ENCODE measurements at regions not wholly inside any gene's neighbourhood (a gene's known extent, or its start where the extent isn't known, plus 50 kb on each side); places are given as distances from the start of the nearest gene placed in this dataset.
"Not testable (repeated sequence)": the region's sequence is repeated elsewhere in the genome, so short reads cannot be mapped to it uniquely, and the experiment has no call there.

DNA sequence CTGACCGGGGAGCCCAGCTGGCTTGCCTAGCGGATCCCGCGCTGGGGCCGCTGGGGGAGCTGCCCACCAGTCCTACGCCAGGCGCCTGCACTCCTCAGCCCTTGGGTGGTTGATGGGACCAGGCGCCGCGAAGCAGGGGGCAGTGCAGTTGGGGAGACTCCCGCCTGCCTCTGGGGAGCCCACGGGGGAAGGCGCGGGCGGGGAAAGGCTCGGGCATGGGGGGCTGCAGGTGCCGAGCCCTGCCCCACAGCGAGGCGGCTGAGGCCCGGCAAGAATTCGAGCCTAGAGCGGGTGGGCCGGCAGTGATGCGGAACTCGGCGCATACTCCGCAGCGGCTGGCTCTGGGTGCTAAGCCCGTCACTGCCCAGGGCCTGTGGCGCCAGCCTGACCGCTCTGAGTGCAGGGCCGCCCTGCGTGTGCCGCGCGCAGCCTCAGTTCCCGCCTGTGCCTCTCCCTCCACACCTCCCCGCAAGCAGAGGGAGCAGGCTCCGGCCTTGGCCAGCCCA is 249.1 kb upstream of the TEKT4 start:
- Histone ChIP-seq H3T11ph (ENCODE audit: low read length) (no peak overlapping the region), H3K56ac (ENCODE audit: insufficient read length, low read depth, low read length) (no peak overlapping the region), H4K20me1 (ENCODE audit: control insufficient read depth, insufficient read depth, insufficient read length) (no peaks in the 10 kb centered on the region), H3K14ac (ENCODE audit: insufficient read depth, low read length) (no peak overlapping the region), H3K79me2 (ENCODE audit: insufficient read depth, low read length) (no peaks in the 10 kb centered on the region), H3K18ac (ENCODE audit: insufficient read length, low read depth, low read length) (no peak overlapping the region), H2BK20ac (ENCODE audit: low read depth, low read length, poor library complexity, severe bottlenecking) (no peak overlapping the region), H3K4me1 (ENCODE audit: insufficient read depth, low read length) (no peaks in the 10 kb centered on the region), H3K27ac (ENCODE audit: insufficient read length, low read depth, low read length) (no peak overlapping the region), H2BK120ac (ENCODE audit: low read depth, low read length, poor library complexity, severe bottlenecking) (no peak overlapping the region), H3K23ac (ENCODE audit: insufficient read length, low read depth, low read length) (no peak overlapping the region), H2BK12ac (ENCODE audit: insufficient read length, low read depth, low read length) (no peak overlapping the region), H4K5ac (ENCODE audit: insufficient read length, low read depth, low read length) (no peak overlapping the region), H2BK15ac (ENCODE audit: low read depth, low read length) (no peak overlapping the region), H3K79me1 (ENCODE audit: insufficient read depth, low read depth, low read length, poor library complexity, severe bottlenecking) (no peaks in the 10 kb centered on the region), H2AK5ac (ENCODE audit: insufficient read length, low read length) (no peak overlapping the region), H3K23me2 (ENCODE audit: insufficient read length, low read depth, low read length, poor library complexity, severe bottlenecking) (no peaks in the 10 kb centered on the region), H3K4ac (ENCODE audit: low read depth, low read length) (no peak overlapping the region), H4K8ac (replicated peaks; ENCODE audit: insufficient read length, low read depth, low read length) (no peak overlapping the region), H3K4me2 (ENCODE audit: insufficient read depth, insufficient read length, low read length) (no peak overlapping the region), H3K9me3 (ENCODE audit: control insufficient read depth, low read depth, low read length) (peaks cover 9% of the 10 kb centered on the region), H3K27me3 (ENCODE audit: insufficient read depth, low read length) (no peaks in the 10 kb centered on the region), H4K91ac (ENCODE audit: insufficient read length, low read depth, low read length) (no peak overlapping the region), H2AFZ (ENCODE audit: low read length) (no peak overlapping the region), H2BK5ac (ENCODE audit: insufficient read length, low read length) (no peak overlapping the region), H3K9ac (ENCODE audit: extremely low read depth, insufficient read length, low read length) (no peak overlapping the region)
- Mint-ChIP-seq H3K27me3 (ENCODE audit: low read depth) (no peaks in the 10 kb centered on the region), H3K9me3 (peaks cover 59 to 79% of the 10 kb centered on the region in 2 experiments), H3K27ac (no peak overlapping the region), H3K4me3 (no peak overlapping the region), H3K36me3 (ENCODE audit: insufficient read depth in 1 of 3, low read depth in 3 of 3) (peaks cover 0 to 13% (median 7%) of the 10 kb centered on the region in 3 experiments; a peak in 4 of 7 replicates), H3K4me1 (no peaks in the 10 kb centered on the region)
- no peak for DNase-seq
- TF ChIP-seq, protein P1, sequence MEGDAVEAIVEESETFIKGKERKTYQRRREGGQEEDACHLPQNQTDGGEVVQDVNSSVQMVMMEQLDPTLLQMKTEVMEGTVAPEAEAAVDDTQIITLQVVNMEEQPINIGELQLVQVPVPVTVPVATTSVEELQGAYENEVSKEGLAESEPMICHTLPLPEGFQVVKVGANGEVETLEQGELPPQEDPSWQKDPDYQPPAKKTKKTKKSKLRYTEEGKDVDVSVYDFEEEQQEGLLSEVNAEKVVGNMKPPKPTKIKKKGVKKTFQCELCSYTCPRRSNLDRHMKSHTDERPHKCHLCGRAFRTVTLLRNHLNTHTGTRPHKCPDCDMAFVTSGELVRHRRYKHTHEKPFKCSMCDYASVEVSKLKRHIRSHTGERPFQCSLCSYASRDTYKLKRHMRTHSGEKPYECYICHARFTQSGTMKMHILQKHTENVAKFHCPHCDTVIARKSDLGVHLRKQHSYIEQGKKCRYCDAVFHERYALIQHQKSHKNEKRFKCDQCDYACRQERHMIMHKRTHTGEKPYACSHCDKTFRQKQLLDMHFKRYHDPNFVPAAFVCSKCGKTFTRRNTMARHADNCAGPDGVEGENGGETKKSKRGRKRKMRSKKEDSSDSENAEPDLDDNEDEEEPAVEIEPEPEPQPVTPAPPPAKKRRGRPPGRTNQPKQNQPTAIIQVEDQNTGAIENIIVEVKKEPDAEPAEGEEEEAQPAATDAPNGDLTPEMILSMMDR (conservative IDR thresholded peaks at IDR 0.05), result no peak
- WGBS (ENCODE audit: extremely low coverage, insufficient read length, low lambda C conversion rate), result no CpG with 5 or more reads among the region's 39 CpGs

DNA sequence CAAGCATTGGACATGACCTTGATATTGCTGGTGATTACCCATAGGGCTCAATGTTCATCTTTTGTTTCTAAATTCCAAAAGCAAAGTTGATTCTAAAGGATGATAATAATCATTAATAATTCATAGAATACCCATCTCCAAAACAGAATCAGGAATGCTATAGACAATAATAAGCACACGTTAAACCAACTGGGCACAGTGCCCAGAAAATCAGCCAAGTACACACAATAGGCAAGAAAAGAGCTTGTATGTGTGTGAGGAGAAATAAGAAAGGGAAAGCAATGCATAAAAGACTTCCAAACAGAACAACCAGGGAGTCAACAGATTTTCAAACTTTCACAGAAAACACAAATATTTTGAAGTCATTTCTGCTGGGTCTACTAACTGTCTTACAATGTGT is 242.3 kb upstream of the TEKT4 start:
- H3K27ac ChIP-seq (ENCODE audit: insufficient read length, low read depth, low read length); H4K8ac ChIP-seq (replicated peaks; ENCODE audit: insufficient read length, low read depth, low read length); H2AFZ ChIP-seq (ENCODE audit: low read length); H3K9ac ChIP-seq (ENCODE audit: extremely low read depth, insufficient read length, low read length); H4K5ac ChIP-seq (ENCODE audit: insufficient read length, low read depth, low read length); H4K20me1 ChIP-seq (ENCODE audit: control insufficient read depth, insufficient read depth, insufficient read length); H3K27me3 Mint-ChIP-seq (ENCODE audit: low read depth); H3K79me2 ChIP-seq (ENCODE audit: insufficient read depth, low read length); H3K4ac ChIP-seq (ENCODE audit: low read depth, low read length); H3K23me2 ChIP-seq (ENCODE audit: insufficient read length, low read depth, low read length, poor library complexity, severe bottlenecking); H3K4me1 Mint-ChIP-seq; H3K56ac ChIP-seq (ENCODE audit: insufficient read length, low read depth, low read length); H3K4me3 Mint-ChIP-seq; H2BK15ac ChIP-seq (ENCODE audit: low read depth, low read length); H2AK5ac ChIP-seq (ENCODE audit: insufficient read length, low read length); H3K9me3 ChIP-seq (ENCODE audit: control insufficient read depth, low read depth, low read length); H3K36me3 Mint-ChIP-seq (ENCODE audit: insufficient read depth in 1 of 3, low read depth in 3 of 3); H3K79me1 ChIP-seq (ENCODE audit: insufficient read depth, low read depth, low read length, poor library complexity, severe bottlenecking); H2BK120ac ChIP-seq (ENCODE audit: low read depth, low read length, poor library complexity, severe bottlenecking); H3K18ac ChIP-seq (ENCODE audit: insufficient read length, low read depth, low read length); H3K4me2 ChIP-seq (ENCODE audit: insufficient read depth, insufficient read length, low read length); H2BK20ac ChIP-seq (ENCODE audit: low read depth, low read length, poor library complexity, severe bottlenecking); H3T11ph ChIP-seq (ENCODE audit: low read length); H3K27me3 ChIP-seq (ENCODE audit: insufficient read depth, low read length); H3K27ac Mint-ChIP-seq; H3K14ac ChIP-seq (ENCODE audit: insufficient read depth, low read length); H3K4me1 ChIP-seq (ENCODE audit: insufficient read depth, low read length); DNase-seq; H3K23ac ChIP-seq (ENCODE audit: insufficient read length, low read depth, low read length); H2BK5ac ChIP-seq (ENCODE audit: insufficient read length, low read length); H4K91ac ChIP-seq (ENCODE audit: insufficient read length, low read depth, low read length); H2BK12ac ChIP-seq (ENCODE audit: insufficient read length, low read depth, low read length): not testable (repeated sequence)
- peaks cover 27 to 41% of the 10 kb centered on the region in 2 experiments for H3K9me3 Mint-ChIP-seq
- WGBS (ENCODE audit: extremely low coverage, insufficient read length, low lambda C conversion rate), result no CpG with 5 or more reads among the region's 1 CpG
